Left colon (tissue), 2 donors: ENCODE measurements at regions not wholly inside any gene's neighbourhood (a gene's known extent, or its start where the extent isn't known, plus 50 kb on each side); places are given as distances from the start of the nearest gene placed in this dataset.
"Not testable (repeated sequence)": the region's sequence is repeated elsewhere in the genome, so short reads cannot be mapped to it uniquely, and the experiment has no call there.

ENCODE experiments used
- ATAC-seq: fragments of 200-7000 bp; cut with Tn5 transposase; one replicate; pipeline ENCODE4 v1.9.1; 2020; ENCODE audit warnings: mild to moderate bottlenecking, moderate library complexity
- DNase-seq, 2 donors: peaks; one replicate each; pipeline ENCODE4 v3.0.0-alpha.2; 2020
- intact Hi-C, 2 donors: fragments of 100-400 bp; cut with DNase I in 1 of 2; cut with micrococcal nuclease in 1 of 2; formaldehyde crosslinking; loops; one replicate each; pipeline versions ENCODE4 v1.11.2 to v1.14.0; 2022; cut with DNase I, micrococcal nuclease
- donor health status: DM: no; HTN: no; CAD: no.
- donor health status: DM: yes; HTN: yes; CAD: no.

DNA sequence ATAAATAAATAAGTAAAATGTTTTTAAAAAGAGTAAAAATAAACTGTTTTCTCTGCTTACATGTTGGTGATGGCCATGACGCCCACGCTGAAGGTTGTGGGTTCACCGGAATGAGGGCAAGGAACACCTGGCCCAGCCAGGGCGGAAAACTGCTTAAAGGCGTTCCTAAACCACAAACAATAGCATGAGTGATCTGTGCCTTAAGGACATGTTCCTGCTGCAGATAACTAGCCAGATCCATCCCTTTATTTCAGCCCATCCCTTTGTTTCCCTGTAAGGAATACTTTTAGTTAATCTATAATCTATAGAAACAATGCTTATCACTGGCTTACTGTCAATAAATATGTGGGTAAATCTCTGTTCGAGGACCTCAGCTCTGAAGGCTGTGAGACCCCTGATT is 63.3 kb upstream of the CEP78 start:
- DNase-seq, intact Hi-C loops, ATAC-seq: not testable (repeated sequence)

DNA sequence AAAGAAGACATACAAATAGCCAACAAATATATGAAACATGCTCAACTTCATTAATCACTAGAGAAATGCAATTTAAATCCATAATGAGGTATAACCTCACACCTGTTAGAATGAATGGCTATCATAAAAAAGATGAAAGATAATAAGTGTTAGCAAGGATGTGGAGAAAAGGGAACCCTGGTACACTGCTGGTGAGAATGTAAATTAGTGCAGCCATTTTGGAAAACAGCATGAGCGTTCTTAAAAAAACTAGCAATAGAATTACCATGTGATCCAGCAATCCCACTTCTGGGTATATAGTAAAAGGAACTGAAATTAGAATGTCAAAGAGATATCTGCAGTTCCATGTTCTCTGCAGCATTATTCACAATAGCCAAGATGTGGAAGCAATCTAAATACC is 64.2 kb upstream of the CEP78 start:
- DNase-seq (no peak), ATAC-seq (no peak)
- intact Hi-C loops: no loop called here

DNA sequence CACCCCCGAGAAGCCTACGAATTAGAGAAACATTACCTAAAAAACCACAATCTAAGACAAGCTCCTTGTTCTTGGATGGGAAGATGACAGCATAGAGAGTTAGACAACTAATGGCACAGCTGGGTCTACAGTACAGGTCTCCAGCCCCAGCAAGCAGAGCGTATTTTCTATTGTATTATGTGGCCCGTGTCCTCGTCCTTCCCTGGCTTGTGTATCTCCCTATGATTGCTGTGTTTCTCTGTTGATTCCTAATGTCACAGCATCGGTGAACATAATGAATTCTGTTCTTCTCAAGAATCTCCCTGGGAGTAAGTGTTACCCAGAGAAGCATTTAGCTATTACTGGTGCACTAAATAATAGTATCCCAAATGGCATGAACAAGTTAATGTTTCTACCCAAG is 66.8 kb upstream of the CEP78 start:
- no peak for ATAC-seq
- DNase-seq: no peak
- intact Hi-C loops: no loop called here

DNA sequence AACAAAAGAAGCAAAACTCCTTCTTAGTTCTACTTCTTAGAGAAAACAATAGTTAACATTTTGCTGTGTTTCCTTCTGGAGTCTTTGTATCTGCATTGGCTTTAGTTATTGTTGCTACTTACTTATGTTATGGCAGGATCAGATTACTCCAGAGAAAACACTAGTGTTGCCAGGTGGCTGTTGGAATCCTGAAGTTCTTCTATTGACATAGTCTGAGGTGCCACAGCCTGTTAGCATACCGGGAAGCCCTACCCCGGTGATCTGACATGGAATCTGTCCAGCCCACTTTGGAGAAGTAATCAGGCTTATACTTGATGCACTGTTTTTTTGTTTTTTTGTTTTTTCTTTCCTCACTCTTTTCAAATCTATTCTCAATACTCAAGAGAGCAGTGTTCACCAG is 68.5 kb upstream of the CEP78 start:
- intact Hi-C loops: no loop called here
- DNase-seq (no peak), ATAC-seq (peak; percentile 84)

DNA sequence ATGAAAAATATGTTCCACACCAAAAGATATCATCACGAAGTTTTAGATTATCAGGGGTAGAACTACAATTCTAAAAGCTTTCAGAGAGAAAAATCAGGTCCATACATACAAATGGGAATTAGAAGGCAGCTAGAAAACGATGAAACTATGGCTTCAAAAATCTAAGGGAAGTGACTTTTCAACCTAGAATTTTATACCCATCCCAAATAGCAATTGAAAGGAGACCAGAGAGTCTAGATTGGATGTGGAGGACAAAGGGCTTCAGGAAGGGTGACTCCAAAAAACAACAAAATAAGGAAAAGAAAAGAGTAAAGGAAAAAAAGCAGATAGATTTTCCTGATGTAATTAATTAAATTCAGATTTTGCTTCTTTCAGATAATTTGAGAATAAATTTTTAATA is 72.0 kb upstream of the CEP78 start:
- DNase-seq (no peak), ATAC-seq (no peak)
- intact Hi-C loops: no loop called here

DNA sequence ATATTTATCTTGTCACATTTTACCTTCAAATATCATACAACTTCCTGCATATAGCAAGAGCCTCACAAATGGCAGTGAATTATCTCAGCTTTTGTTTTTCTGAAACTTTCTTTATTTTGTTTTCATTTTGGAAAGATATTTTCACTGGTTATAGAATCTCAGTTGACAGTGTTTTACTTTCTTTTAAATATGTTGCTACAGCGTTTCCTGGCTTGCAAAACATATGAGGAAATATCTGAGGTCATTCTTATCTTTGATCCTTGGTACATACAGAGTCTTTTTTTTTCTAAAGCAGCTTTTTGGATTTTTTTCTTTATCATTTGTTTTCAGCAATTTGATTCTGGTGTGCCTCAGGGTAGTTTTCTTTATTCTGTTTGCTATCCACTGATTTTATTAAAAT is 77.6 kb upstream of the CEP78 start:
- intact Hi-C loops: no loop called here
- ATAC-seq: no peak
- no peak for DNase-seq

DNA sequence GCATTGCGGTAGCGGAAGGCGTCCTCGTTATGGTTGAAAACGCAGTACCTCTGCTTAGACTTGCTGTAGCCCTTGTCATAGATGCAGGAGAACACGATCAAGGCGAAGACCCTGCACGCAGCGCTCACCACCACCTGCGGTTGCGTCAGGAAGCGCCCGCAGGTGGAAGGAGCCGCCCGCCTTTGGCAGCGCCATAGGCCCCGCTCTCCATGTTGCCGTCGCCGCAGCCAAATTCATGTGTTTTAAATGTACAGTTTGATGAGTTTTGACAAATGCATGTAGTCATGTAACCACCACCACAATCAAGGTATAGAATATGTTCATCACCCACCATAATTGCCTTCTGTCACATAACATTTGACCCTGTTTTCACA is 84.9 kb upstream of the CEP78 start:
- intact Hi-C loops: no loop called here
- ATAC-seq (no peak), DNase-seq (no peak)

DNA sequence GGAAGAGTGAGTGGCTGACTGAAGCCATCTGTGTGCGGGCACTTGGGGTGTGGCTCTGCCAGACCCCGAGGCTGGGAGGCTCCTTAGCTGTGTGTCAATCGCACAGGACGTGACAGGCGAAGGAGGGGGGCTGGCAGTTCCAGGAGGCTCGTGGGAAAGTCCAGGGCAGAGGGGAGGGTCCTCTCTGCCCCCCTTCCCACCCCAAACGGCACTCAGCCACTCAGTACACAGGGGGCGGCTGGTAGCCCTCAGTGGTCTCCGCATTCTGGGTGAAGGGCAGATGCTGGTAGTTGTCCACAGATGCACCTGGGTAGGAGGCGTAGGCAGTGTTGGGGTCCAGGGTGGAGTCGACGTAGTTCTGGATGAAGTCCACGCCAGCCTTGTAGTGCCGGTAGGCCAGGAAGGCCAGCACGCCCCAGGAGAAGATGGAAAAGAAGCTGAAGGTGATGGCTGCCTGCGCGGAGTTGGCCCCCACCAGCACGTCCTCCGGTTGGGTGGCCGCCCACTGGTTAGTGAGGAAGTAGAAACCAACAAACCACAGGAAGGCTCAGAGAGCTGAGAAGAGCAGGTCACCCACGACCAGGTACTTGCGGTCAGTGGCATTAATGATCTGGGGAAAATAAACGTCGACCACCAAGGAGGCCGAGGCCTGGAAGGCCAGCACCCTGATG is 85.4 kb upstream of the CEP78 start:
- intact Hi-C loops: no loop called here
- ATAC-seq (no peak), DNase-seq (no peak)

DNA sequence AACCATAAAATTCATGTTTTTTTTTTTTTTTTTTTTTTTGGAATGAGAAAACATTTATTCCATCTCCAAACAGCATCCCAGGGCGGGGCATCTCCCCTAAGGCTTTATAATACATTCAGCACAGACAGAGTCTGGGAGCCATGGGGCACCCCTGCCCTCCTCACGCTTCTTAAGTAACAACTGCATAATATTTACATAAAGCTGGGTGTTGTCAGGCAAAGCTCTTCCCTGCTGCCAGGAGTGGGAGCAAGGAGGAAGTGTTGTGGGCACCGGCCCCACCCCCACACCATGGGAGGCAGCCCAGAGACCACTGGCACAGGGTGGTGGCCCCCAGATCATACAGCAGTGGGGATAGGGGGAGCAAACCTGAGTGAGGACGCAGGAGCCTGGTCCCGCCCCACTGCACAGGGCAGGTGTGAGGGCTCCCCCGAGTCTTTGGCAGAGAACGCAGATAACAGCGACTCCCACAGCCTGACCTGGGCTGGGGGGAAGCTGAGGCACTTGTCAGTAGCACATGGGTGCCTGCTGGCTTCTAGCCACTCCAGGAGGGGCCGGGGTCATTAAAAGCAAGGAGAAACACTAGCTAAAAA is 86.1 kb upstream of the CEP78 start:
- DNase-seq: no peak
- intact Hi-C loops: no loop called here
- ATAC-seq: peak; percentile 54

DNA sequence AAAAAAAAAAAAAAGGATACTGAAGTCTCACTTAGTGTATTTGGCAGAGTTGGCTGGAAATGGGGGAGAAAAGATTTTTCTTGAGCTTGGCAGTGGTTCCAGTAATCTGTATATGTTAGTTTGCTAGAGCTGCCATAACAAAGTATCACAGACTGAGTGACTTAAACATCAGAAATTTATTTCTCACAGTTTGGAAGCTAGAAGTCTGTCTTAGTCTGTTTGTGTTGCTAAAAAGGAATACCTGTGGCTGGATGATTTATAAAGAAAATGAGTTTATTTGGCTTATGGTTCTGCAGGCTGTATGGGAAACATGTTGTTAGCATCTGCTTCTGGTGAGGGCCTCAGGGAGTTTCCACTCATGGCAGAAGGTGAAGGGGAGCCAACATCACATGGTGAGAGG is 89.6 kb upstream of the CEP78 start:
- no peak for ATAC-seq
- intact Hi-C loops: no loop called here
- DNase-seq: no peak

DNA sequence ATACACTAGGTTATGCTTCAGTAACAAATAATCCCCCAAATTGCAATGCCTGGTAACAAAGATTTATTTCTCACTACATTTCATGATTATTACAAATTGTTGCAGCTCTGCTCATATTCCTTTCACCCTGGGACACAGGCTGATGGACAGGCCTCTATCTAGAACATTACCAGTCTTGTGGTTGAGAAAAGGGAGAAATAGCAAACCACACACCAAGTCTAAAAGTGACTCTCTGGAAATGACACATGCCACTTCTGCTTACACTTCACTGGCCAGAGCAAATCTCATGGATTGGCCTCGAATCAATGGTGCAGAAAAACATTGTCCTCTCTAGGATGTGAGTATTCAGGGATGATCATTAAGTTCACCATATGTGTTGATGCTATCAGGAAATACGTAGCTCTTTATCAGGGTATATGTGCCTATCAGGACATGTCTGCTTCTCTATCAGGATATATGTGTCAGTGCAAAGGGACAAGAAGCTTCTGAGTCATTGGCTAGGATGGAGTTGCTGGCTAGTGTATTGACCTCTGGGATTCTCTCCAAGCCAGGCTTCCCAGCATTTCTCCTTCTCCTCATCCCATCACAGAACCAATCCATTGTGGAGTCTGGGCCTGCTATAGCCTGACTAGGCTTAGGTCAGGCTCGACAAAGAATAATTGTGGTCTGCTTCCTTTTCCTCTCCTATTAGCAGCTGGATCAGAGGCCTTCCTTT is 91.1 kb upstream of the CEP78 start:
- intact Hi-C loops: no loop called here
- no peak for DNase-seq
- ATAC-seq: no peak

DNA sequence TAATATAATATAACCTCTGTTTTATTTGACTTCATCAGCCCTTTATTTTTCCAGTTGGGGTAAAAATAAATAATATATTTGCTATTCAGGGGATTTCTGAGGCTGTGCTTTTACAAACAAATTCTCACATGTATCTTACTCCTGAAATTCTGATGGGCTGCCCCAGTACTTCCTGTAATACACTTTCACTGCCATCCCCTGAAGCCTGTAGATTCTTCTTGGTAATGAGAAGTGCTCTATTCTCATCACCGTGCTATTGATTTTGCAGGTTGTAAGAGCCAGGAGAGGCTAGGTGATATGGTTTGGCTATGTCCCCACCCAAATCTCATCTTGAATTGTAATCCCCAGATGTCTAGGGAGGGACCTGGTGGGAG is 91.9 kb upstream of the CEP78 start:
- intact Hi-C loops: no loop called here
- DNase-seq: no peak
- ATAC-seq: no peak

DNA sequence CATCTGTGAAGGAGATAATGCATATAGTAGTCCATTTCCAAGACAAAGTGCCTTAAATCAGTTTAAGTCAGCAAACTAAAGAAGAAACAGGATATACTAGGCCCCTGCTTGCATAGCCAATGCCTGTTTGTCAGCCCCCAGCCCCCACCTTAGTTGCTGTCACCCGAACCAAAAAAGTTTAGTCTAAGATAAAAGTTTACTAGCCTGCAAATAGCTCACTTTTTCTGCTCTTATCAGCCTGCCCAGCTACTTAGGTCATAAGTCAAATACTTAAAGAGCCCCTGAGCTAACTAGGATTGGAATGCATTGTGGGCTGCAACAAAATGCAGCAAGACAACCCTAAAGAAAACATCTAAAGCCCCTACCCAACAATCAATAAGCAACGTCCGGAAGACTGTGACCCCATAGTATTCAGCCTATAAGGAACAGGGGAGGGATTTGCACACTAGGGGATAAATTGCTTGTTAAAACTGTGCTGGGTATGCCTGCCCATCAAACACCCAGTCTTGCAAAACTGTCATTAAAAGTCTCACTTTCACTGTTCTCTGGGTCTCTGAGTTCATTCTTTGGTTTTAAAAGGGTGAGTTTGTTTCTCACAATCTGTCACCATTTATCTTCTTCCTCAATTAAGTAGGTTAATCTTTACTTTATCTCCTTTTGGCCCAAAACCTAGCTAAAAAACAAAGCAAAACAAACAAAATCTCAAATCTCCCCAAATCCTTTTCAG is 92.4 kb upstream of the CEP78 start:
- DNase-seq: no peak
- intact Hi-C loops: no loop called here
- no peak for ATAC-seq

DNA sequence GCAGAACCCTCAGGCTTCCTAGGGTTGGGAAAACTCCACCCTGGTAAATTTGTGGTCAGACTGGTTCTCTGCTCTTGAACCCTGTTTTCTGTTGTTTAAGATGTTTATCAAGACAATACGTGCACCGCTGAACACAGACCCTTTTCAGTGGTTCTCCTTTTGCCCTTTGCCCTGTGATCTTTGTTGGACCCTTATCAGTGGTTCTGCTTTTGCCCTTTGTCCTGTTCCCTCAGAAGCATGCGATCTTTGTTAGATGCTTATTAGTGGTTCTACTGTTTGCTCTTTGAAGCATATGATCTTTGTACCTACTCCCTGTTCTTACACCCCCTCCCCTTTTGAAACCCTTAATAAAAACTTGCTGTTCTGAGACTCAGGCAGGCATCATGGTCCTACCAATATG is 93.6 kb upstream of the CEP78 start:
- intact Hi-C loops, ATAC-seq, DNase-seq: not testable (repeated sequence)

DNA sequence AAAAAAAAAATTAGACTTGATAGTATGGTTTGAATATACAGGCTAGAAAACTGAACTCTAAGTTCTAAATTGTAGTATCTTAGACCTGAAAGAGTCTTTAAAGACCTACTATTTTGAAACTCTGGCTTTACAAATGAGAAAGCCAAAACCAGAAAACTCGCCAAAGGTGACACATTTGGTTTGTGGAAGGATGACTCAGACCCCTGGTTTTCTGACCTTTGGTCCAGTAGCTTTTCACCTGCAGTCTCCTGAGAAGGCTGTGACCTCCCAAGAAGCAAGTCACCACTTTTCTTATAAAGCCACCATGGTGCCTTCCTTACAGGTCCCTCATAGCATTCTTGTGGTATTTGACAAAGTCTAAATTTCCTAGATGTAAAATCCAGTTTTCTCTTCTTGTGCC is 102.1 kb upstream of the CEP78 start:
- ATAC-seq (no peak), DNase-seq (no peak)
- intact Hi-C loops: no loop called here

DNA sequence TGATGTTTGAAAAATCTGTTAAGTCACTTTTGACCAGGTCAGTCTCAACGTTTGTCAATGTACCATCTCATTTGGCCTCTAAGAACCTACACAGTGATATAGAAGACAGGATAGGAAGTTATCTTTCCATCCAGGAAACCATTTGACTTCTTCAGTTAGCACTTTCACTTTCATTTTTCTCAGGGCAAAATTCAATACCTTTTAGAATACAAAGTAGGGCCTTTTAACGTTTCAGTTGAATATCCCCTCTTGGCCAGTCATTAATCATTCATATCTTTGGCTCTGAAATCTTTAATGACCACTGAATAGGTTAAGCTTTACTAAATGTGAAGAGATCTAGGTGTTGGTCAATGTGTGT is 101.1 kb upstream of the GNAQ start:
- ATAC-seq (peak; percentile 58), DNase-seq (no peak)
- intact Hi-C loops: no loop called here

DNA sequence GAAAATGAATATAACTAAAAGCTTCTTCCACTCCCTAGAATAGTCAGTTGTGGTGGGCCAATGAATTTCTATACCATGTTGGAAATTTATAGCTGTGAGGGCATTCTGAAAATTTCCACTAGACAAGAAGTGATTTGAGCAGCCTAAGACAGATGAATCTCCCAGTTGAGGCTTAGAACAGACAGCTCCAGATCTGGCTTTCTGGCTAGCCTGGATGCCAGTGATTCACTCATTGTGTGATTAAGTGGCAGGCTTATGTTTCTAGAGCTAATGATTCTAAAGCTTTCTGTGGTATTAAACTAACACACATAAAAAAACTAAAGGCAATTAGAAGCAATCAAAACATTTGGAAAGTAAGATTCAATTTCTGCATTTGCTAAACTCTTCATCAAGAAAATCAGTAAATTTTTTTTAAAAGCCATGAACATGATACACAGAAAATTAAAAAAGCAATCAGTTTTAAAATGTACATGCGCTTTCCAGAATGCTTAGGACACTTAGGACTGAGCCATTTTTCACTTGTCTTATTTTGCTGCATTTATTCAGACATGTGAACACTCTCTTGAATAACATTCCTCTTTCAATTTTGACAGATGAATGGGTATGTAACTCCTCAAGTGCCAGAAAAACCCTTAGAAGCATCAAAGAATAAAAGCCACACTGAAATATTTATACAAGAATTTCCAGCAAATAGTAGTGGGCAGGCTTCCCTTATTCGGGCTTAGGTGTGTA is 100.5 kb upstream of the GNAQ start:
- no peak for DNase-seq
- no peak for ATAC-seq
- intact Hi-C loops: no loop called here

DNA sequence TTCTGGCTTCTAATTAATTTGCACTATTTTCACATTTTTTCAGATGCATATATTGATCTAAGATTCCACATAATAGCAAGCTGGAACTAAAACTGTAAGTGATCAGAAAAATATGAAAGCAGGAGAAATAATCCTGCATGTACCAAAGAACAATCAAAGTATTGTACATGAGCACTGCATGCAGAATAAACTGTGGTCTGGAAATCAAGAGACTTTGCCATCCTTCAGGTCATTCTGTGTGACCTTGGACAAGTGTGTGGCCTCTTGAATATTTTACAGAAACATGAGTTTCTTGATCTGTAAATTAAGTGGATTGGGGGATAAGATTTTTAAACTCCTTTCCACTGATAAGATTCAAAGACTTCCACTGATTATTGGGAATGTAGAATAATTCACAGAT is 99.2 kb upstream of the GNAQ start:
- DNase-seq: no peak
- no peak for ATAC-seq
- intact Hi-C loops: no loop called here

DNA sequence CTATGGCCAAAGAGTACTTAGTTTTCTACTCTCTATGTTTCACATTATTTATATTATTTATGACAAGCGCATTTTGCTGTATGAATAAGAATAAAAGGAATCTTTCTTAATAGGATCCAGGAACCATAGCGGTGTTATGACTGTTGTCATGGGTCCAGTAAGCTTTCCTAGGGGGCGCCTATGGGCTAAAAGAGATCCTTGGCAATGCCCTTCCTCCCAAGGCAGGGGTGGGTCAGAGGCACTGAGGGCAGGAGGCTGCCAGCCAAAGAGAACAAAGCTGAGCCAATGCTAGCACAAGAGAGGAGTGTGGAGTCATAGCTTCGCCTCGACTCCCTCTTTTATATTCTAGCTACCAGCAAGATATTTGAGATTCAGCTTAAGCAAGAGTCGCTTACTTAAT is 98.4 kb upstream of the GNAQ start:
- intact Hi-C loops: no loop called here
- ATAC-seq (no peak), DNase-seq (no peak)
